Cardiac septum (tissue), 1 donor: ENCODE measurements at regions not wholly inside any gene's neighbourhood (a gene's known extent, or its start where the extent isn't known, plus 50 kb on each side); places are given as distances from the start of the nearest gene placed in this dataset.

Experiments used
- DNase-seq: peaks from one replicate; pipeline ENCODE4 v3.0.0-alpha.2; 2020; ENCODE audit warnings: low spot score
- intact Hi-C: fragments of 100-400 bp; cut with DNase I; formaldehyde crosslinking; loops from one replicate; pipeline ENCODE4 v1.14.0; 2022
- donor health status: DM: no; HTN: no; CAD: no.

GRCh38 chr12:124451637-124452243 lies 115.7 kb downstream of the NCOR2 start:
- no peak for DNase-seq
- intact Hi-C loops: loop anchor here (2.0 kb wide), 1 partner anchor 59 kb away; no protein-coding TSS in a partner anchor

DNA sequence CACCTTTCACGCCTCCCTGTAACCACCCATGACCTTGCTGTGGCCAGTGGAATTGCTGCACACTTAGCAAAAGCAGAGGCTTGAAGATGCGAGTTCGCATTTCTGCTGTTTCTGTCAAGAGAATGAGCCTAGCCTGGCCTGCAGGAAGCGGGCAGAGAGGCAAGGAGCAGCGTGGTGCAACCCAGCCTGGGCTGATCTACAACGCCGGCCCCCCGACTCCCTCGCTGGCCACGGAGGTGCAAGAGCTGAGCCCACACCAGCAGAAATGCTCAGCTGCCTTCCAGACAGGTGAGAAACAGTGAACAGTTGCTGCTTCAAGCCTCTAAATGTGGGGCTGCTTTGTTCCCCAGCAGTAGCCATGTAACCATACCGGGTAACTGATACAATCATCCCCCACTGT lies 116.4 kb downstream of the NCOR2 start:
- no peak for DNase-seq
- intact Hi-C loops: no loop called here

GRCh38 chr12:124450376-124450750 lies 117.0 kb downstream of the NCOR2 start:
- intact Hi-C loops: no loop called here
- no peak for DNase-seq

GRCh38 chr12:124449623-124450375 lies 117.6 kb downstream of the NCOR2 start:
- no peak for DNase-seq
- intact Hi-C loops: no loop called here

GRCh38 chr12:124448955-124449622 lies 118.3 kb downstream of the NCOR2 start:
- intact Hi-C loops: no loop called here
- no peak for DNase-seq

- intact Hi-C loops: no loop called here
- no peak for DNase-seq
These were observed 119.0 kb downstream of the NCOR2 start for GRCh38 chr12:124448241-124448954.

- intact Hi-C loops: no loop called here
- no peak for DNase-seq
These were observed 121.0 kb downstream of the NCOR2 start for GRCh38 chr12:124446364-124446763.

DNA sequence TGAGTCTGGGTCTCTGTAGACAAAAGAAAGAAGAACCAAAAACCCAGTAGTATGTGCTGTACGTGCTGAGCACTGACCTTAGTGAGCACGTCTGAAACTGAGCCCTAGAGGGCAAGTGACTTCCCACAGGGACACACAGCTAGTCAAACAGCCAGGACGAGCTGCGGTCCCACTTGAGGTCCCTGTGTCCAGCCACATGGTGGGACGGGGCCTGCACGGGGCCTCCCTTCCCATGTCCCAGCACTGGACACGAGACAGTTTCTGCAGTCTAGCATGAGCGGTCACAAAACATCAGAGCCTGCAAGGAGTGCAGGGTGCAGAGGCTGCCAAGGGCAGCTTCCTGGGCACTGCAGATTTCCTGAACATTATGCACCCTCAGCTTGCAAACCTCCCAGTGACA lies 121.6 kb downstream of the NCOR2 start:
- intact Hi-C loops: no loop called here
- no peak for DNase-seq

GRCh38 chr12:124445121-124445718 lies 122.2 kb downstream of the NCOR2 start:
- intact Hi-C loops: no loop called here
- no peak for DNase-seq

GRCh38 chr12:124443931-124444712 lies 123.3 kb downstream of the NCOR2 start:
- intact Hi-C loops: no loop called here
- DNase-seq: no peak

GRCh38 chr12:124442772-124443445 lies 124.5 kb downstream of the NCOR2 start:
- intact Hi-C loops: no loop called here
- no peak for DNase-seq

GRCh38 chr12:124442281-124442680 lies 125.1 kb downstream of the NCOR2 start:
- intact Hi-C loops: no loop called here
- DNase-seq: no peak

DNA sequence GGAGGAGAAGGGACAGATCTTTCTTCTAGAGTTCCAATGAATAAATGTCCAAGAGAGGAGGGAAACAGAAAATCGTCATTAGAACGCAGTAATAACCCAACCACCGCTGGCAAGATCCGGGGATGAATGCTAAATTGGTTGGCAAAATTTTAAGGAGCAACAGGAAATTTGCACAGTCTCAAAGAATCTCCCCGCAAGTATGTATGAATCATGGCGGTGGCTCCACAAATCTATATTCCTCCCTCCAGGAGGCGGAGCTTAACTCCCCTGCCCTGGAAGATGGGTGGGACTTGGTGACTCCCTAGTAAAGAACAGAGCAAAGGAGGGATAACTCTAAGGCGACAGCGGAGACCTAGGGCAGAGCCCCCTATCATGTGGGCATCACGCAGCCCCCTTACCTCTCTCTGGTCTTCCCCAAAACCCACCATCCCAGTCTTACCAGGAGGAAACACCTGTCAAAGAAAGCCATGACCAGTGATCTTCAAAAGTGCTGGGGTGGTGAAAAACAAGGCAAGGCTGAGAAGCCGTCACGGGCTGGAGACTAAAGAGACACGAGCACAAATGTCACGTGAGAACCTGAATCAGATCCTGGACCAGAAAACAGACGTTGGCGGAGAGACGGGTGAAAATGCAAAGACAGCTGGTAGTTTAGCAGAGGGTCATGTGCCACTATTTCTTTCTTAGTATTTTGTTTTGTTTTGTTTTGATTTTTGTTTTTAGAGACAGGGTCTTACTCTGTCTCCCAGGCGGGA lies 125.8 kb downstream of the NCOR2 start:
- DNase-seq: no peak
- intact Hi-C loops: no loop called here

DNA sequence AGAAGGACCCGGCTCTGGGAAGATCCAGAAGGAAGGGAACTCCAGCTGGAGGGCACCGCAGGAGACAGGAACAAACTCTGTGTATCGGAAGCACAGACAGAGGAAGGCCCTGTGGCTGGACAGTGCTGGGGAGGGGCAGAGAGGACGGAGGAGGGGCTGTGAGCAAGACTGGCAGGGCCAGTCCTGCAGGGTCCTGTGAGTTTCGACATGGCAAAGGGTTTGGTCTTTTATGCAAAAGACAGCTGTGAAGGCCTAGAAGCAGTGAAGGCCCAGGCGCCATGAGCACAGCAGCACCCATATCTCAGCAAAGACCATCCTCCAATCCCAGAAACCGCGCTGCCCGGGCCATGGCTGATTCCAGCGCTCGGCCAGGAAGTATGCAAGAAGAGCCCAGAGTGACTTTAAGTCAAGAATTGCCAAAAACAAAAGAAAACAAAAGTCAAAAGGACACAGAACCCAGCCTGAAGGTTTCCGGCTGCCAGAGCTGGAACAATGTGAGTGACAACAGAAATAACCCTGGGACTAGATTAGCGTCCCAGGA lies 126.5 kb downstream of the NCOR2 start:
- intact Hi-C loops: no loop called here
- no peak for DNase-seq

DNA sequence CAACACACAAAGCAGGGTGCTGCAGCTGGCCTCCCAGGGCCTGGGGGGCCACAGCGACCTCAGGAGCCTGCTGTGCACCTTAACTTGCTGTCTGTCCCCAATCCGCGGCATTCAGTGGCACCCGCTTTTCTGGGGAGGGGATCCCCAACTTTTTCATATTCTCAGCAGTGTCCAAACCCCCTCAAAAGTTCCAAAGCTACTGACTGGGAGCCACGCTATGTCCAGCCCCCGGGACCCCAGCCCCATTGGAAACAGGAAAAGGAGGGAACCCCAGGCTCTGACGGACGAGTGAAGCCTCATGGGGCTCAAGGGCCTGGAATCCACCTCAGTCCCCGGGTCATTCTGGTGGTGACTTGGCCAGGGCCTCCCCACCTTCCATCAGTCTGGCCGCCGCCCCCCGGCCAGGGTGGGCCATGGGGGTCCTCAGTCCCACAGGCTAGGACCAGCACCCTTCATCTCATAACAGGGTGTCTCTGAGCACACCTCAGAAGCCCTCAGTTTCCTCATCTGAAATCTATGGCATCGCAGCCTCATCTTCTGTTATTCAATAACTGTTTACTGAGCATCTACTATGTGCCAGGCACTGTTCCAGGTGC lies 127.3 kb downstream of the NCOR2 start:
- no peak for DNase-seq
- intact Hi-C loops: no loop called here

DNA sequence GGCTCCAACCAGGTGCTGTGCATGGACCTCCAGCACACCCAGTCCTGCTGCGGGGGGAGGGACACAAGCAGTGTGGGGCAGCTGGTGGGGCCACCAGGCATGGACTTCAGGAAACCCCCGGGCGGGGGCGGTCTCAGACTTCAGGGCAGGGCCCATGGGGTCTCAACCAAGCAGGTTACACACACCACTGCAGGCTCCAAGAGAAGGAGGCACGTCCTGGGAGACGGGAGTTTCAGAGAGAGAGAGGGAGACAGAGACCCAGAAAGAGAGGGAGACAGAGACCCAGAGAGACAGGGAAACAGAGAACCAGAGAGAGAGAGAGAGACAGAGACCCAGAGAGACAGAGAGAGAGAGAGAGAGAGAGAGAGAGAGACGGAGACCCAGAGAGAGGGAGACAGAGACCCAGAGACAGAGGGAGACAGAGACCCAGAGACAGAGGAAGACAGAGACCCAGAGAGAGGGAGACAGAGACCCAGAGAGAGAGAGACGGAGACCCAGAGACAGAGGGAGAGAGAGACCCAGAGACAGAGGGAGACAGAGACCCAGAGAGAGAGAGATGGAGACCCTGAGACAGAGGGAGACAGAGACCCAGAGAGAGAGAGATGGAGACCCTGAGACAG lies 128.9 kb downstream of the NCOR2 start:
- intact Hi-C loops: no loop called here
- no peak for DNase-seq
